HFFc6 (cell line): ENCODE measurements at regions not wholly inside any gene's neighbourhood (a gene's known extent, or its start where the extent isn't known, plus 50 kb on each side); places are given as distances from the start of the nearest gene placed in this dataset.
"Not testable (repeated sequence)": the region's sequence is repeated elsewhere in the genome, so short reads cannot be mapped to it uniquely, and the experiment has no call there.

Experiments used
- DNase-seq: peaks from one replicate; pipeline ENCODE4 v3.0.0-alpha.2; 2018
- H3K27ac Mint-ChIP-seq: 2 replicates; pipeline ENCODE4 v1.8.0; 2020; ENCODE audit warnings: mild to moderate bottlenecking, mixed read lengths
- H3K27me3 Mint-ChIP-seq: 2 replicates; pipeline ENCODE4 v1.8.0; 2021; ENCODE audit warnings: mild to moderate bottlenecking, moderate library complexity, mixed read lengths; ENCODE audit not compliant: insufficient read depth
- H3K36me3 Mint-ChIP-seq: 2 replicates; pipeline ENCODE4 v1.8.0; 2021; ENCODE audit warnings: low read depth, mixed read lengths
- H3K4me1 Mint-ChIP-seq: 2 replicates; pipeline ENCODE4 v1.8.0; 2020; ENCODE audit warnings: low read depth, mixed read lengths
- H3K4me3 Mint-ChIP-seq: 2 replicates; pipeline ENCODE4 v1.8.0; 2020; ENCODE audit warnings: mild to moderate bottlenecking, moderate library complexity, mixed read lengths
- H3K9me3 Mint-ChIP-seq: 2 replicates; pipeline ENCODE4 v1.8.0; 2020; ENCODE audit warnings: mild to moderate bottlenecking, mixed read lengths
- CTCF ChIP-seq: fragments of 200-600 bp; sonication (generic); IDR thresholded peaks from 2 replicates; pipeline ENCODE4 v1.5.0; 2021; ENCODE audit warnings: antibody characterized with exemption, mild to moderate bottlenecking

- Mint-ChIP-seq H3K4me1 (no peaks in the 10 kb centered on the region), H3K36me3 (no peaks in the 10 kb centered on the region), H3K27ac (no peak overlapping the region), H3K4me3 (no peak overlapping the region), H3K27me3 (no peaks in the 10 kb centered on the region), H3K9me3 (peaks cover 16% of the 10 kb centered on the region)
- TF ChIP-seq CTCF: no peak
- DNase-seq: no peak
These were observed 285.7 kb upstream of the VWC2 start for GRCh38 chr7:49487830-49488140.

- Mint-ChIP-seq H3K36me3 (no peaks in the 10 kb centered on the region), H3K9me3 (peaks cover 12% of the 10 kb centered on the region), H3K27me3 (no peaks in the 10 kb centered on the region), H3K4me1 (no peaks in the 10 kb centered on the region), H3K4me3 (no peak overlapping the region), H3K27ac (no peak overlapping the region)
- no peak for TF ChIP-seq CTCF
- no peak for DNase-seq
These were observed 284.9 kb upstream of the VWC2 start for GRCh38 chr7:49488573-49488972.

GRCh38 chr7:49497471-49497870 lies 276.0 kb upstream of the VWC2 start:
- no peak overlapping the region for H3K27ac Mint-ChIP-seq
- H3K4me1 Mint-ChIP-seq: no peaks in the 10 kb centered on the region
- no peak for DNase-seq
- H3K27me3 Mint-ChIP-seq: no peaks in the 10 kb centered on the region; the same call in 1 of the 2 replicates
- H3K36me3 Mint-ChIP-seq: no peaks in the 10 kb centered on the region
- H3K4me3 Mint-ChIP-seq: no peak overlapping the region
- peaks cover 31% of the 10 kb centered on the region for H3K9me3 Mint-ChIP-seq
- no peak for TF ChIP-seq CTCF

- no peak for DNase-seq
- Mint-ChIP-seq H3K27ac (no peak overlapping the region), H3K36me3 (no peaks in the 10 kb centered on the region), H3K9me3 (peaks cover 34% of the 10 kb centered on the region), H3K4me3 (no peak overlapping the region), H3K27me3 (no peaks in the 10 kb centered on the region; the same call in 1 of the 2 replicates), H3K4me1 (no peaks in the 10 kb centered on the region)
- TF ChIP-seq CTCF: no peak
These were observed 272.7 kb upstream of the VWC2 start for GRCh38 chr7:49500741-49501140.

- not testable (repeated sequence) for H3K27ac Mint-ChIP-seq, H3K27me3 Mint-ChIP-seq, H3K4me1 Mint-ChIP-seq, DNase-seq, H3K4me3 Mint-ChIP-seq, H3K36me3 Mint-ChIP-seq
- H3K9me3 Mint-ChIP-seq: peaks cover 30% of the 10 kb centered on the region
These were observed 266.2 kb upstream of the VWC2 start for GRCh38 chr7:49507206-49507605.

GRCh38 chr7:49513911-49514310 lies 259.5 kb upstream of the VWC2 start:
- Mint-ChIP-seq H3K4me3 (no peak overlapping the region), H3K4me1 (no peaks in the 10 kb centered on the region), H3K36me3 (no peaks in the 10 kb centered on the region), H3K27me3 (no peaks in the 10 kb centered on the region), H3K27ac (no peak overlapping the region), H3K9me3 (peaks cover 31% of the 10 kb centered on the region)
- DNase-seq: no peak
- TF ChIP-seq CTCF: no peak
